ENCODE measurements at regions not wholly inside any gene's neighbourhood (a gene's known extent, or its start where the extent isn't known, plus 50 kb on each side); places are given as distances from the start of the nearest gene placed in this dataset.

DNA sequence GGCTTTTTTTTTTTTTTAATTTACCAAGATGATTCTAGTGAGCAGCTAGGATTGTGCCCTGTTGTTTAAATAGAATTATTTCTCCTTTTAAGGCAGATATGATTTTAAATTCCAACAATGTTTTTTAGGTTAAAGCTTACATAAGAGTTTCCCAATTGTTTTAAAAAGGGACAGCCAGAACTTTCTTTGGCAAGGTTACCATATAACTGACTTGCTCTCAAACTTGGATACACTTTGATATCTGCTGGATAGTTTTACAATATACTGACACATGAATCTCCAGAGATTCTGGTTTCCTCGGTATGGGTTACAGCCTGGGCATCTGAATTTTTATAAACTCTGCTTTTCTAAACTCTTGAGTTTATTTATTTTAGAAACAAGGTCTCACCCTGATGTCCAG lies 134.3 kb upstream of the GADL1 start:
- H2AK5ac ChIP-seq (ENCODE audit: insufficient read length, low read length), result no peak overlapping the region
- Mint-ChIP-seq H3K9me3 (peaks cover 10 to 17% of the 10 kb centered on the region in 2 experiments; a peak in 4 of 5 replicates), H3K4me3 (no peak overlapping the region), H3K4me1 (no peaks in the 10 kb centered on the region), H3K27ac (no peak overlapping the region), H3K36me3 (ENCODE audit: insufficient read depth in 1 of 3, low read depth in 3 of 3) (peaks cover 4 to 15% (median 12%) of the 10 kb centered on the region in 3 experiments; a peak in 6 of 7 replicates), H3K27me3 (ENCODE audit: low read depth) (no peaks in the 10 kb centered on the region)
- no peak overlapping the region for H2BK20ac ChIP-seq (ENCODE audit: low read depth, low read length, poor library complexity, severe bottlenecking)
- no peaks in the 10 kb centered on the region for H3K9me3 ChIP-seq (ENCODE audit: control insufficient read depth, low read depth, low read length)
- no peak overlapping the region for H4K8ac ChIP-seq (replicated peaks; ENCODE audit: insufficient read length, low read depth, low read length)
- no peaks in the 10 kb centered on the region for H3K79me2 ChIP-seq (ENCODE audit: insufficient read depth, low read length)
- H3T11ph ChIP-seq (ENCODE audit: low read length), result no peak overlapping the region
- no peak overlapping the region for H3K14ac ChIP-seq (ENCODE audit: insufficient read depth, low read length)
- H4K20me1 ChIP-seq (ENCODE audit: control insufficient read depth, insufficient read depth, insufficient read length), result no peaks in the 10 kb centered on the region
- H3K23me2 ChIP-seq (ENCODE audit: insufficient read length, low read depth, low read length, poor library complexity, severe bottlenecking), result no peaks in the 10 kb centered on the region
- no peak for DNase-seq
- H2BK15ac ChIP-seq (ENCODE audit: low read depth, low read length), result no peak overlapping the region
- no CpG with 5 or more reads among the region's 1 CpG for WGBS (ENCODE audit: extremely low coverage, insufficient read length, low lambda C conversion rate)
- no peak overlapping the region for H3K4me2 ChIP-seq (ENCODE audit: insufficient read depth, insufficient read length, low read length)
- no peaks in the 10 kb centered on the region for H3K79me1 ChIP-seq (ENCODE audit: insufficient read depth, low read depth, low read length, poor library complexity, severe bottlenecking)
- no peak overlapping the region for H4K5ac ChIP-seq (ENCODE audit: insufficient read length, low read depth, low read length)
- no peak overlapping the region for H3K4ac ChIP-seq (ENCODE audit: low read depth, low read length)
- TF ChIP-seq CTCF (conservative IDR thresholded peaks at IDR 0.05), result no peak
- no peak overlapping the region for H2AFZ ChIP-seq (ENCODE audit: low read length)
- no peak overlapping the region for H3K18ac ChIP-seq (ENCODE audit: insufficient read length, low read depth, low read length)
- no peak overlapping the region for H4K91ac ChIP-seq (ENCODE audit: insufficient read length, low read depth, low read length)
- no peak overlapping the region for H2BK12ac ChIP-seq (ENCODE audit: insufficient read length, low read depth, low read length)
- no peak overlapping the region for H3K9ac ChIP-seq (ENCODE audit: extremely low read depth, insufficient read length, low read length)
- H3K27me3 ChIP-seq (ENCODE audit: insufficient read depth, low read length), result no peaks in the 10 kb centered on the region
- H3K23ac ChIP-seq (ENCODE audit: insufficient read length, low read depth, low read length), result no peak overlapping the region
- H3K4me1 ChIP-seq (ENCODE audit: insufficient read depth, low read length), result no peaks in the 10 kb centered on the region
- no peak overlapping the region for H3K27ac ChIP-seq (ENCODE audit: insufficient read length, low read depth, low read length)
- H3K56ac ChIP-seq (ENCODE audit: insufficient read length, low read depth, low read length), result no peak overlapping the region
- no peak overlapping the region for H2BK5ac ChIP-seq (ENCODE audit: insufficient read length, low read length)
- H2BK120ac ChIP-seq (ENCODE audit: low read depth, low read length, poor library complexity, severe bottlenecking), result no peak overlapping the region
